ENCODE measurements at regions not wholly inside any gene's neighbourhood (a gene's known extent, or its start where the extent isn't known, plus 50 kb on each side); places are given as distances from the start of the nearest gene placed in this dataset.

DNA sequence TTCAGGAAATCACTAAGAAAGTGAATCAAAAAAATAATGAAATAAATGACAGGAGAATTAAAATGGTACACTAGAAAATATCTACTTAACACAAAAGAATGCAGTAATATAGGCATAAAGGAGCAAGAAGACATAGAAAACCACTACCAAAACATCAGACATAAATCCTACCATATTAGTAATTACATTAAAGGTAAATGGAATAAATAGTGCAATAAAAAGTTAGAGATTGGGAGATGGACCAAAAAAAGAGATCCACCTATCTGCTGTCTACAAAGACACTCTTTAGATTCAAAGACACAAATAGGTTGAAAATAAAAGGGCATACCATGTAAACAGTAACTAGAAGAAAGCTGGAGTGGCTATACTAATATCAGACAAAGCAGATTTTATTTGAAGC, 167.0 kb upstream of the SAMSN1 start:
- TF ChIP-seq, protein P1, sequence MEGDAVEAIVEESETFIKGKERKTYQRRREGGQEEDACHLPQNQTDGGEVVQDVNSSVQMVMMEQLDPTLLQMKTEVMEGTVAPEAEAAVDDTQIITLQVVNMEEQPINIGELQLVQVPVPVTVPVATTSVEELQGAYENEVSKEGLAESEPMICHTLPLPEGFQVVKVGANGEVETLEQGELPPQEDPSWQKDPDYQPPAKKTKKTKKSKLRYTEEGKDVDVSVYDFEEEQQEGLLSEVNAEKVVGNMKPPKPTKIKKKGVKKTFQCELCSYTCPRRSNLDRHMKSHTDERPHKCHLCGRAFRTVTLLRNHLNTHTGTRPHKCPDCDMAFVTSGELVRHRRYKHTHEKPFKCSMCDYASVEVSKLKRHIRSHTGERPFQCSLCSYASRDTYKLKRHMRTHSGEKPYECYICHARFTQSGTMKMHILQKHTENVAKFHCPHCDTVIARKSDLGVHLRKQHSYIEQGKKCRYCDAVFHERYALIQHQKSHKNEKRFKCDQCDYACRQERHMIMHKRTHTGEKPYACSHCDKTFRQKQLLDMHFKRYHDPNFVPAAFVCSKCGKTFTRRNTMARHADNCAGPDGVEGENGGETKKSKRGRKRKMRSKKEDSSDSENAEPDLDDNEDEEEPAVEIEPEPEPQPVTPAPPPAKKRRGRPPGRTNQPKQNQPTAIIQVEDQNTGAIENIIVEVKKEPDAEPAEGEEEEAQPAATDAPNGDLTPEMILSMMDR (conservative IDR thresholded peaks at IDR 0.05; ENCODE audit: low read depth, low read length) = no peak
- H3K4me3 ChIP-seq (ENCODE audit: low read length) = no peak overlapping the region
- no peak for DNase-seq (ENCODE audit: low read depth)

DNA sequence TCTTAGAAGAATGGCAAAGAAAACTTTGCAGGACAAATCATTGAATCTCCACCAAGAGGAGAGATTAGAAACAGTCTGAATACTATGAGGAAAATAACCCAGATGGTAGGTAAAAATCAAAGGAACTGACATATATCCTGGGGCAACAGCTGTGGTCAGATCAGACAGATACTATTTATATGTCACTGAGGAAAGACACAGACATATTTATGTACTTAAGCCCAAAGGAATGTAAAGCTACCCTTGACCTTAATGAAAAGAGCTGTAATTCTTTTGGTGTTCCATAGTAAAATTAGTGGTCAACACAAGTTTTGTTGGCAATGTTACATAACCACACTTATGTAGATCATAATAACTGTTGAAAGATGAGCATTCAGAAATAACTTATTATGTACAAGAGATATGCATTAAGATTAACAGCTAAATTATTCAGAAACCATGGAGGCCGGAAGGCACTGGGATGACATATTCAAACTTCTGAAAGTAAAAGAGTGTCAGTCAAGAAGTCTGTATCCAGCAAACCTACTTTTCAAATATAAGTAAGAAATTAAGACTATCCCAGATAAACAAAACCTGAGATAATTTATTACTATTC, 166.1 kb upstream of the SAMSN1 start:
- H3K4me3 ChIP-seq (ENCODE audit: low read length) = no peak overlapping the region
- TF ChIP-seq, protein P1 (conservative IDR thresholded peaks at IDR 0.05; ENCODE audit: low read depth, low read length) = no peak
- DNase-seq (ENCODE audit: low read depth) = peak; percentile 30

DNA sequence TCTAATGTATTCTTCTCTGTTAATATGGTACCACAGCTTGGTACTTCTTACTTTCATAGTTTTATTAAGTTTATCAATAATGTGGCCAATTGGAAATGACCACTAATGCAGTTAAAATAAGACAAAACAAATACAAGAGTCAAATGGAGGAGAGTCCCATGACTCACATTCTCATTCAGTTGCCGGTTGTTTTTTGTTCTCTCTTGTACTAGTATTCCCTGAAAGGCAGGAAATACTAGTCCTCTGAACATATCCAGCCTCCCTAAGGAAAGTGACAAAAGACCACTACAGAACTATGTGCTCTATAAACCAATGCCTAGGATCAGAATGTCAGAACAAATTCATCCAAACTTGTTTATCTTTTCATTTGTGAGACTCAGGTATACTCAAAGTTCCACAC, 165.2 kb upstream of the SAMSN1 start:
- TF ChIP-seq, protein P1 (conservative IDR thresholded peaks at IDR 0.05; ENCODE audit: low read depth, low read length) = no peak

DNA sequence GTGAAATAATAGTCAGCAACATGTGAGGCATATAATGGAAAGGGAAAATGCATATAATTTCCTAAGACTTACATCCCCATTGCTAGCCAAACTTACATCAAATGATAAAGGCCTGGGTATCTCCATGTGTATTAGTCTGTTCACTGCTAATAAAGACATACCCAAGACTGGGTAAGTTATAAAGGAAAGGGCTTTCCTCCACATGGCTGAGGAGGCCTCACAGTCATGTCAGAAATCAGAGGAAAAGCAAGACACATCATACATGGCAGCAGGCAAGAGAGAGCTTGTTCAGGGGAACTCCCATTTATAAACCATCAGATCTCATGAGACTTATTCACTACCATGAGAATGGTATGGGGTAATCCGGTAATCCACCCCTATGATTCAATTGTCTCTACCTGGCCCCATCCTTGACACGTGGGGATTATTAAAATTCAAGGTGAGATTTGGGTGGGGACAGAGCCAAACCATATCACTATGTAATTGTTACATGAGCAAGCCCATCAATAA, 161.5 kb upstream of the SAMSN1 start:
- H3K4me3 ChIP-seq (ENCODE audit: low read length) = no peak overlapping the region
- TF ChIP-seq, protein P1 (conservative IDR thresholded peaks at IDR 0.05; ENCODE audit: low read depth, low read length) = no peak

More for the DNA sequence above, 165.2 kb upstream of the SAMSN1 start:
- no peak for DNase-seq (ENCODE audit: low read depth)
- H3K4me3 ChIP-seq (ENCODE audit: low read length) = no peak overlapping the region

DNA sequence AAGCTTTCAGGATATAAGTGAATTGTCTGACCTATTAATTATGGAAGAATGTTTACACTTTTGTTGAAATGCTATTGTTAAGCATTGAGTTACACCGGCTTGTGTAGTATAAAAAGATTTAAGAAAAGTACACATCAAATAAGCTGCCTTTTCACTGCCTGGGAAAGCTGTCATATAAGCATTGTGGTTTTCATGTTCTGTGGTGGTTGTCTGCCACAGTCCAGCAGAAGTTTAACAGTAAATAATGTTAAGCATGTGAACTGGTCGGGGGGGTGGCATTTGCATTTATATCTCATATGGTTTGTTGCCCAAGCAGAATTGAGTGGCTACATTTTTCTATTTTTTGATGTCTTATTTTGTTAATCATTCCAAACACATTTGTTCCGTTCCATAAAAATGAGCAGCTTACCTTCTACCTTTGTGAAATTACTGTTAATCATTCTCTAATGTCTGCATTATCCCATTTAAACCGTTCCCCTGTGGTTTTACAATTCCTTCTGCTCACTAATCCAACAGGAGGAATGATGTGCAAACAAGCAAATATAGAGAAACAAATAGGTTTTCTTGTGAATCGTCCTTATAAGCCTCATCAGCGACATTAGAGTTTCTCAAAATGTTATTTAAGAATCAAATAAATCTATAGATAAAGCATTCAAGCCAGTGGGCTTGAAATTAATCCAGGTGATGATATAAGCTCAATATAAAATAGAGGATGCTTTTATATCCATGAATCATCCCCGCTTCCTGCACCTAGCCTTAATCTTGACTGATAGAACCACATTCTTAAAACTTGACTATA, 160.8 kb upstream of the SAMSN1 start:
- TF ChIP-seq, protein P1 (conservative IDR thresholded peaks at IDR 0.05; ENCODE audit: low read depth, low read length) = no peak
- no peak overlapping the region for H3K4me3 ChIP-seq (ENCODE audit: low read length)
- DNase-seq (ENCODE audit: low read depth) = no peak

More for the DNA sequence above, 161.5 kb upstream of the SAMSN1 start:
- no peak for DNase-seq (ENCODE audit: low read depth)

DNA sequence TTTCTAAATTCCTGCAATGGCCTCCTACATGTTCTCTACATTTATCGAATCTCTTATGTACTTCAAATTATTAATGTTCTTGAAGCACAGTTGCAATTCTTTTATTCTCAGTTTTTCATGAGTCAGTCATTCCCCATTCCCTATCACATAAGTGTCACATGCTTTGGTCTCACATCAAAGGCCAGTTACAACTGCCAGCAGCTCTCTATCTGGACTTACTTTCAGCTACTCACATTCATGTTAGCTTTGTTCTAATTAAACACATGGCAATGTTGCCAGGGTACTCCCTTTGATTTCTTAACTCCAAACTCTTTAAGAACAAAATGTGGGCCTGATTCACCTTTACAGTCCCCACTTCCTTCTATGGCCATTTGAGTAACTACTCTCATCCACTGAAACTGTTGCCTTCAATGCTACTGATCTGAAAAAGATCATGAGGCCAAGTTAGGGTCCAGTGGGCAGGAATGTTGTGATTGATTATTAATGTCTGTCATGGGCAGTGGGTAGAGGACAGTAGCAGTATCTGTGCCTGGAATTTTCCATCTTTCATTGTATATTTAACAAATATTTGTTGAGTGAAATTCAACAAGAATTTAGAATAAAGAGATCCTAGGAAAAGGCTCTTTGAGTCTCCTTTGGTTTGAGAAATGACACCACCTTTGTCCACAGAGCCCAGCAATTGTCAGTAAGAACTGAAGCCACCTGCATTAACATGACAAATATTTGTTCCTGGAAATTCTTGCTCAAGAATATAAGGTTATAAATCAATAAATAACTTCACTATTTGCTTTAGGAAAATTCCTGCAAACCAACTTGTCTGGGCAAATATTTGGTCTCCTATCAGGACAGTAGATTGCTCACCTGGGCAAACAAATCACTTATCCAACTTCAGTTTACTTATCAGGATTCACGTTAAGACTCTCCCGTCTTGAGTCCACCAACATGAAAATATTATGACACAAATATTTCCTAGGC, 153.6 kb upstream of the SAMSN1 start:
- TF ChIP-seq, protein P1 (conservative IDR thresholded peaks at IDR 0.05; ENCODE audit: low read depth, low read length) = no peak
- no peak overlapping the region for H3K4me3 ChIP-seq (ENCODE audit: low read length)
- no peak for DNase-seq (ENCODE audit: low read depth)
